HEK293 (cell line): ENCODE measurements at regions not wholly inside any gene's neighbourhood (a gene's known extent, or its start where the extent isn't known, plus 50 kb on each side); places are given as distances from the start of the nearest gene placed in this dataset.

ENCODE experiments used
- REST ChIP-seq: fragments of 450-650 bp; formaldehyde crosslinking; IDR thresholded peaks from 2 replicates; pipeline ENCODE4 v1.5.1; 2016; ENCODE audit warnings: missing biosample characterization, missing genetic modification characterization
- ZBTB49 ChIP-seq: fragments of 450-650 bp; formaldehyde crosslinking; IDR thresholded peaks from 2 replicates; pipeline ENCODE4 v1.5.1; 2016; ENCODE audit warnings: missing biosample characterization, missing genetic modification characterization, low read depth
- ZNF362 ChIP-seq: fragments of 450-650 bp; formaldehyde crosslinking; IDR thresholded peaks from 2 replicates; pipeline ENCODE4 v1.5.1; 2016; ENCODE audit warnings: missing biosample characterization, missing genetic modification characterization
- ZNF701 ChIP-seq: fragments of 450-650 bp; formaldehyde crosslinking; IDR thresholded peaks from 2 replicates; pipeline ENCODE4 v1.5.1; 2016; ENCODE audit warnings: missing biosample characterization, missing genetic modification characterization
- ZNF76 ChIP-seq: fragments of 450-650 bp; formaldehyde crosslinking; IDR thresholded peaks from 2 replicates; pipeline ENCODE4; 2016; ENCODE audit warnings: low read depth, missing biosample characterization, missing genetic modification characterization, borderline replicate concordance
- ZSCAN18 ChIP-seq: fragments of 450-650 bp; formaldehyde crosslinking; IDR thresholded peaks from 2 replicates; pipeline ENCODE4 v1.5.1; 2016; ENCODE audit warnings: missing biosample characterization, missing genetic modification characterization
- TF ChIP-seq, protein P1 (sequence below): fragments of 450-650 bp; formaldehyde crosslinking; IDR thresholded peaks from 2 replicates; pipeline ENCODE4 v1.5.1; 2016; ENCODE audit warnings: missing biosample characterization, missing genetic modification characterization

DNA sequence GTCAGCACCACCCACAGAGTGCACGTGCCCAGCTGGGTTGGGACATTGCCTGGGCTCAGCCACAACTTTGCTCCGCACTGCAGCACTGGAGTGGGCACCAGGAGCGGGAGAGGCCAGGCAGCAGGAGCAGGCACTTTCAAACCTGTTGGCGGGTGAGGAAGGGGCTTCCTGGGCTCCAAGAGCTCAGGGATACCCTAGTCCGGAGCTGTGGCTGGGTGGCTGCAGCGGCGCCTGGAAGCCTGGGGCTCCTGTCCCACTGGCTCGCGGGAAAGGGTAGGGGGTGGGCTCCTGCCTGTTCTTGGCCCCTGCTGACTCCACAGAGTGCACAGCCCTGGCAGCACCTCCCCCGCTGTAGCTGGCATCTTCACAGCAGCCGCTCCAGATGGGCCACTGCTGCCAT lies 417.6 kb upstream of the RGMA start:
- TF ChIP-seq, protein P1, sequence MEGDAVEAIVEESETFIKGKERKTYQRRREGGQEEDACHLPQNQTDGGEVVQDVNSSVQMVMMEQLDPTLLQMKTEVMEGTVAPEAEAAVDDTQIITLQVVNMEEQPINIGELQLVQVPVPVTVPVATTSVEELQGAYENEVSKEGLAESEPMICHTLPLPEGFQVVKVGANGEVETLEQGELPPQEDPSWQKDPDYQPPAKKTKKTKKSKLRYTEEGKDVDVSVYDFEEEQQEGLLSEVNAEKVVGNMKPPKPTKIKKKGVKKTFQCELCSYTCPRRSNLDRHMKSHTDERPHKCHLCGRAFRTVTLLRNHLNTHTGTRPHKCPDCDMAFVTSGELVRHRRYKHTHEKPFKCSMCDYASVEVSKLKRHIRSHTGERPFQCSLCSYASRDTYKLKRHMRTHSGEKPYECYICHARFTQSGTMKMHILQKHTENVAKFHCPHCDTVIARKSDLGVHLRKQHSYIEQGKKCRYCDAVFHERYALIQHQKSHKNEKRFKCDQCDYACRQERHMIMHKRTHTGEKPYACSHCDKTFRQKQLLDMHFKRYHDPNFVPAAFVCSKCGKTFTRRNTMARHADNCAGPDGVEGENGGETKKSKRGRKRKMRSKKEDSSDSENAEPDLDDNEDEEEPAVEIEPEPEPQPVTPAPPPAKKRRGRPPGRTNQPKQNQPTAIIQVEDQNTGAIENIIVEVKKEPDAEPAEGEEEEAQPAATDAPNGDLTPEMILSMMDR (tag by site-specific recombination) = no peak
- no peak for TF ChIP-seq ZBTB49
- TF ChIP-seq ZSCAN18 (tag by site-specific recombination) = no peak
- no peak for TF ChIP-seq ZNF76 (tag by site-specific recombination)
- no peak for TF ChIP-seq ZNF701 (tag by site-specific recombination)
- no peak for TF ChIP-seq REST (tag by site-specific recombination)
- no peak for TF ChIP-seq ZNF362 (tag by site-specific recombination)
